Retinal pigment epithelial cell (primary cell): ENCODE measurements at regions not wholly inside any gene's neighbourhood (a gene's known extent, or its start where the extent isn't known, plus 50 kb on each side); places are given as distances from the start of the nearest gene placed in this dataset.

ENCODE experiments used
- DNase-seq: peaks from one replicate; pipeline ENCODE4 v3.0.0-alpha.2; 2010; ENCODE audit warnings: low read depth
- H3K4me3 ChIP-seq: 2 replicates; pipeline ENCODE4 v1.5.1; 2011; ENCODE audit warnings: mild to moderate bottlenecking, low read length, control low read depth, moderate library complexity
- CTCF ChIP-seq: conservative IDR thresholded peaks from 2 replicates; pipeline ENCODE4 v1.5.1; 2011; ENCODE audit warnings: low read depth, low read length, control low read depth, inconsistent platforms

GRCh38 chr17:12588531-12588930, 77.2 kb upstream of the MYOCD start:
- no peak for TF ChIP-seq CTCF
- H3K4me3 ChIP-seq = no peak overlapping the region

GRCh38 chr17:12590417-12590816, 75.3 kb upstream of the MYOCD start:
- no peak for TF ChIP-seq CTCF
- no peak for DNase-seq
- H3K4me3 ChIP-seq = no peak overlapping the region

More at GRCh38 chr17:12588531-12588930, 77.2 kb upstream of the MYOCD start:
- DNase-seq = no peak

GRCh38 chr17:12591021-12591735, 74.5 kb upstream of the MYOCD start:
- no peak for TF ChIP-seq CTCF
- H3K4me3 ChIP-seq = no peak overlapping the region
- no peak for DNase-seq

- DNase-seq = peak; percentile 24
These were observed 72.7 kb upstream of the MYOCD start for GRCh38 chr17:12592941-12593340.

GRCh38 chr17:12596961-12597360, 68.7 kb upstream of the MYOCD start:
- no peak overlapping the region for H3K4me3 ChIP-seq
- TF ChIP-seq CTCF = no peak
- DNase-seq = no peak

More at GRCh38 chr17:12592941-12593340, 72.7 kb upstream of the MYOCD start:
- no peak overlapping the region for H3K4me3 ChIP-seq
- TF ChIP-seq CTCF = no peak

- TF ChIP-seq CTCF = no peak
- DNase-seq = no peak
These were observed 67.8 kb upstream of the MYOCD start for GRCh38 chr17:12597895-12598294.

GRCh38 chr17:12599186-12599920, 66.3 kb upstream of the MYOCD start:
- no peak overlapping the region for H3K4me3 ChIP-seq
- DNase-seq = no peak
- no peak for TF ChIP-seq CTCF

More at GRCh38 chr17:12597895-12598294, 67.8 kb upstream of the MYOCD start:
- H3K4me3 ChIP-seq = no peak overlapping the region
